Common myeloid progenitor, CD34-positive (primary cell): ENCODE measurements at regions not wholly inside any gene's neighbourhood (a gene's known extent, or its start where the extent isn't known, plus 50 kb on each side); places are given as distances from the start of the nearest gene placed in this dataset.

Experiments
- CTCF ChIA-PET: fragments of 350-600 bp; sonication (Branson Sonifier 250); formaldehyde crosslinking; loops from one replicate; lab custom pipeline; 2021; ENCODE audit warnings: antibody characterized with exemption; lab: Charles Lee
- POLR2A ChIA-PET: fragments of 350-600 bp; sonication (Branson Sonifier 250); formaldehyde crosslinking; loops from one replicate; lab custom pipeline; 2021; ENCODE audit warnings: antibody characterized with exemption; lab: Charles Lee
- DNase-seq, 3 donors: peaks; one replicate each; pipeline versions ENCODE4 v3.0.0 to v3.0.0-alpha.2; 2013
- H3K27ac ChIP-seq, 2 experiments: 1 replicate in 1 of 2; 2 replicates in 1 of 2; pipeline ENCODE4 v1.7.0; 2013; ENCODE audit warnings: inconsistent platforms in 2 of 2, low read length in 2 of 2, mild to moderate bottlenecking in 2 of 2, low read depth in 1 of 2, moderate library complexity in 1 of 2; ENCODE audit not compliant: severe bottlenecking in 2 of 2, insufficient read depth in 1 of 2, poor library complexity in 1 of 2
- H3K27me3 ChIP-seq, 5 experiments: replicated peaks in 2 of 5; 1 replicate in 3 of 5; 2 replicates in 2 of 5; pipeline versions ENCODE4 v1.6.1 to v1.7.0; 2013; ENCODE audit warnings: low read length in 4 of 5, mild to moderate bottlenecking in 2 of 5, moderate library complexity in 2 of 5, inconsistent platforms in 1 of 5; ENCODE audit not compliant: insufficient read depth in 5 of 5, control insufficient read depth in 4 of 5
- H3K36me3 ChIP-seq, 4 experiments: 1 replicate in 2 of 4; 2 replicates in 2 of 4; pipeline versions ENCODE4 v1.6.1 to v1.7.0; 2013; ENCODE audit warnings: low read length in 3 of 4, control low read depth in 1 of 4, mild to moderate bottlenecking in 1 of 4; ENCODE audit not compliant: control insufficient read depth in 4 of 4, insufficient read depth in 4 of 4
- H3K4me1 ChIP-seq, 4 experiments: 1 replicate in 3 of 4; 2 replicates in 1 of 4; pipeline versions ENCODE4 v1.6.1 to v1.7.1; 2013; ENCODE audit warnings: low read length in 3 of 4, mild to moderate bottlenecking in 3 of 4, control low read depth in 1 of 4, inconsistent platforms in 1 of 4, moderate library complexity in 1 of 4; ENCODE audit not compliant: control insufficient read depth in 4 of 4, insufficient read depth in 4 of 4; ENCODE audit errors: control extremely low read depth in 1 of 4
- H3K4me3 ChIP-seq, 7 experiments: 1 replicate in 4 of 7; 2 replicates in 3 of 7; pipeline versions ENCODE4 v1.5.1 to v1.7.0; 2013; ENCODE audit warnings: mild to moderate bottlenecking in 7 of 7, low read length in 6 of 7, moderate library complexity in 6 of 7, inconsistent platforms in 2 of 7, low read depth in 2 of 7, control low read depth in 1 of 7; ENCODE audit not compliant: insufficient read depth in 4 of 7, control insufficient read depth in 1 of 7; ENCODE audit errors: extremely low read depth in 1 of 7
- H3K9me3 ChIP-seq, 5 experiments: 1 replicate in 4 of 5; 2 replicates in 1 of 5; pipeline versions ENCODE4 v1.6.1 to v1.7.1; 2013; ENCODE audit warnings: low read length in 4 of 5, mild to moderate bottlenecking in 2 of 5, inconsistent platforms in 1 of 5, low read depth in 1 of 5, moderate library complexity in 1 of 5; ENCODE audit not compliant: control insufficient read depth in 4 of 5, insufficient read depth in 2 of 5; ENCODE audit errors: control extremely low read depth in 1 of 5
- WGBS: methylation state at CpG from one replicate; pipeline ENCODE4 v1.1.5; 2013; ENCODE audit not compliant: insufficient coverage; 5-methylcytosine and 5-hydroxymethylcytosine counted together

DNA sequence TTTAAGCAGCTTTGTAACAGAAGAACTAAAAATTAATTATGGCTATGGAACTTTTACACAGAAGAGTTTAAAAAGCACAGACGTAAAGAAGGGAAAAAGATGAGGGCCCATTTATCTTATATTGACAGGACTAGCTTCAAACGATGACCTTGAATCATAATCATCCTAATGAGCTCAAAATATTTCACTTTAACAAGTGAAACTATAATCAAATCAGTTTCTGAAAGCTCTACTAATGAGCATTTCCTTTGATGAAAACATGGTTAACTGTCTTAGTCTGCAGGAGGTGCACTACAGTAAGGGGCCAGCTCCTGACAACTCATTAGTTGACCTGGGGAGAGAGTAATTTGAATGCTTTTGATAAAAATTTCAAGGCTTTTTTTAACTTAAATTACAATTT, 228.0 kb upstream of the DEFB112 start:
- H3K4me3 ChIP-seq: no peak overlapping the region
- H3K4me1 ChIP-seq: no peaks in the 10 kb centered on the region
- ChIA-PET POLR2A (no interaction called here), CTCF (no interaction called here)
- H3K27ac ChIP-seq: no peak overlapping the region
- WGBS: 62% methylated on average over 2 of the region's 2 CpGs
- DNase-seq: no peak
- no peaks in the 10 kb centered on the region for H3K9me3 ChIP-seq
- no peaks in the 10 kb centered on the region for H3K36me3 ChIP-seq
- no peaks in the 10 kb centered on the region for H3K27me3 ChIP-seq

DNA sequence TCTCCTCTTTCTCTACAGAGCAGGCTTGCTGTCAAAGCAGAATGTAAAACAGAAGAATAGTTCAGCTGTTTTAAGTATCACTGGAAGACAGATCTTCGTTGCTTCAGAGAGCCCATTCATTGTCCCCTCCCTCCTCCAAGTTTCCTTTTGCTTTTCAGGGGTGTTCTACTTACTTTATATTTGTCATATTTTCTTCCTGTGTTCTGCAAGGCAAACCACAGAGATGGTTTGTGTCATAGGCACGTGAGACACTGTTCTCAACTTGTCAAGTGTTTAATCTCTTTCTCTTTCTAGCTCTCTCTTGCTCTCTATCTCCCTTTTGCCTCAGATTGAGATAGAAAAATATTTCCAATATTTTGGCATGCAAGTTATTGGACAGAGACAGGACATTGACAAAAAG, 228.9 kb upstream of the DEFB112 start:
- Histone ChIP-seq H3K27ac (no peak overlapping the region), H3K4me1 (no peaks in the 10 kb centered on the region), H3K4me3 (no peak overlapping the region), H3K9me3 (no peaks in the 10 kb centered on the region), H3K36me3 (no peaks in the 10 kb centered on the region), H3K27me3 (no peaks in the 10 kb centered on the region)
- POLR2A ChIA-PET: no interaction called here
- 22% methylated on average over 1 of the region's 2 CpGs for WGBS
- CTCF ChIA-PET: no interaction called here
- no peak for DNase-seq

DNA sequence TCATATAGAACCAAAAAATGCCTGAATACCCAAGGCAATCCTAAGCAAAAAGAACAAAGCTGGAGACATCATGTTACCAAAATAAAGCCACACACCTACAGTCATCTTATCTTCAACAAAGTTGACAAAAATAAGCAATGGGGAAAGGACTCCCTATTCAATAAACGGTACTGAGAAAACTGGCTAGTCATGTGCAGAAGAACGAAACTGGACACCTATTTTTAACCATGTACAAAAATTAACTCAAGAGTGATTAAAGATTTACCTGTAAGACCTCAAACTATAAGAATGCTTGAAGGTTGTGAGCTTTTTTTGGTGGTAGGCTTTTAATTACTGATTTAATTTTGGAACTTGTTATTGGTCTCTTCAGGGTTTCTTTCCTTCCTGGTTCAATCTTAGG, 236.0 kb upstream of the DEFB112 start:
- no peak for DNase-seq
- H3K4me1 ChIP-seq: no peaks in the 10 kb centered on the region
- no peak overlapping the region for H3K27ac ChIP-seq
- no CpG with 5 or more reads among the region's 2 CpGs for WGBS
- no peak overlapping the region for H3K4me3 ChIP-seq
- CTCF ChIA-PET: no interaction called here
- POLR2A ChIA-PET: no interaction called here
- H3K36me3 ChIP-seq: no peaks in the 10 kb centered on the region
- no peaks in the 10 kb centered on the region for H3K9me3 ChIP-seq
- H3K27me3 ChIP-seq: no peaks in the 10 kb centered on the region

DNA sequence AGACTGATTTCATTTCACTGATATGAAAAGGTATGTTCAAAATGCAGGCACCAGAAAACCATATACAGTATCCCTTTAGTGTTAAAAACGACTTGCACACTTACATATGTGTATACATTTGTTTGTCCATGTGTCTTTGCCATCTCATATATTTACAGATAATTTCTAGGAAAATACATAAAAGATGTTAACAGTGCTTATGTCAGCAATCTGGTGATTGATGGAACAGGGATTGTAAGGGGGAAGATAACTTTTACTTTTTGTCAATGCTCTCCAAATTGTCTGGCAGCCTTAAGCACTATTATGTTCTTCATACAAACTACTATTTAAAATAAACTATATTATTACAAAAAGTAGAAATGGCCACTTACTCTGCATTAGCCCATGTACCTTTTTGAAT, 238.5 kb upstream of the DEFB112 start:
- DNase-seq: no peak

DNA sequence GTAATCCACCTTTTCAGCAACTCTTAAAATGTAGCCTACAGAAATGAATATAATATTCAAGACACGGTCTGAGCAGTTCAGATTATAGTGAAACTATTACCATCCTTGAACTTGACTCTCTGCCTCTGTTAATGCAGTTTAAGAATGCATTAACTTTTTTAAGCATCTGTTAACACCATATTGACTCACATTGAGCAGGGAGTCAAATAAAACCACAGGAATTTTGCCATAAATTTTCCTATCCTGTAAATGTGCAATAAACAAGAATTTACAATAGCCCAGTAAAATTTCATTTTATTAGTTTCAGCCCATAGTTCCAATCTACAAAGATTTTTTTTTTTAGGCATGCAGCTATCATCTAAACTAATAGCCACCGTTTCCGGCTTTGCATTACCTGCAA, 239.2 kb upstream of the DEFB112 start:
- DNase-seq: no peak
- CTCF ChIA-PET: no interaction called here
- no CpG with 5 or more reads among the region's 3 CpGs for WGBS
- POLR2A ChIA-PET: no interaction called here
- H3K4me1 ChIP-seq: no peaks in the 10 kb centered on the region
- H3K9me3 ChIP-seq: no peaks in the 10 kb centered on the region
- H3K27ac ChIP-seq: no peak overlapping the region
- H3K4me3 ChIP-seq: no peak overlapping the region
- H3K27me3 ChIP-seq: no peaks in the 10 kb centered on the region
- no peaks in the 10 kb centered on the region for H3K36me3 ChIP-seq

More for the DNA sequence above, 238.5 kb upstream of the DEFB112 start:
- POLR2A ChIA-PET: no interaction called here
- WGBS: no CpG with 5 or more reads among the region's 1 CpG
- Histone ChIP-seq H3K27me3 (no peaks in the 10 kb centered on the region), H3K4me3 (no peak overlapping the region), H3K9me3 (no peaks in the 10 kb centered on the region), H3K36me3 (no peaks in the 10 kb centered on the region), H3K4me1 (no peaks in the 10 kb centered on the region), H3K27ac (no peak overlapping the region)
- CTCF ChIA-PET: no interaction called here

DNA sequence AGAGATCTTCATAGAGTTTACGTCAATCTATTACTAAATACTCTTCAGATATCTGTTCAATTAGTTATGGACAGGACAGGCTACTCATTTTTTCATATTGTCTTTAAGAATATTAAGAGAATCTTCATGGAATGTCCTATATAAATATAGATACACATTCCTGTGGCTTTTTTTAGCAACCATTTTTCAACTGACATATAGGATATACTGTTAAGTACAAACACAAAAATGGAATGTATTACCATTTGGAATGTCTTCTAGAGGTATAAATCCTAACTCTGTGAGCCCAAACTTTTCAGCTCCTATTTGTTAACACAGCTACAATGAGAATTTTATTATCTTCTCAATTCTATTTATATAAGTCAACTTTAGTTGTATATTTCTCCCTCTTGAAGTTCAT, 239.6 kb upstream of the DEFB112 start:
- ChIA-PET CTCF (no interaction called here), POLR2A (no interaction called here)
- no peak overlapping the region for H3K27ac ChIP-seq
- H3K9me3 ChIP-seq: no peaks in the 10 kb centered on the region
- WGBS: no CpG with 5 or more reads among the region's 1 CpG
- H3K27me3 ChIP-seq: no peaks in the 10 kb centered on the region
- H3K4me1 ChIP-seq: no peaks in the 10 kb centered on the region
- no peak for DNase-seq
- H3K4me3 ChIP-seq: no peak overlapping the region
- H3K36me3 ChIP-seq: no peaks in the 10 kb centered on the region

DNA sequence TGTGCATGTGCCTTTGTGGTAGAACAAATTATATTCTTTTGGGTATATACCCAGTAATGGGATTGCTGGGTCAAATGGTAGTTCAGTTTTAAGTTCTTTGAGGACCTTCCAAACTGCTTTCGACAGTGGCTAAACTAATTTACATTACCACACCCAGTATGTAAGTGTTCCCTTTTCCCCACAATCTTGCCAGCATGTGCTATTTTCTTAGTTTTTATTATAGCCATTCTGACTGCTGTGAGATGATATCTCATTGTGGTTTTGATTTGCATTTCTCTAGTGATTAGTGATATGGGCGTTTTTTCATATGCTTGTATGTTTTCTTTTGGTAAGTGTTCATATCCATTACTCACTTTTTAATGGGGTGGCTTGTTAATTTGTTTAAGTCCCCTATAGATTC, 251.6 kb upstream of the DEFB112 start:
- no peaks in the 10 kb centered on the region for H3K27me3 ChIP-seq
- no peaks in the 10 kb centered on the region for H3K36me3 ChIP-seq
- H3K9me3 ChIP-seq: peaks cover 0 to 2% (median 0%) of the 10 kb centered on the region in 5 experiments
- no peak for DNase-seq
- ChIA-PET POLR2A (no interaction called here), CTCF (no interaction called here)
- WGBS: 80% methylated on average over 1 of the region's 2 CpGs
- no peaks in the 10 kb centered on the region for H3K4me1 ChIP-seq
- H3K4me3 ChIP-seq: no peak overlapping the region
- H3K27ac ChIP-seq: no peak overlapping the region
